ENCODE measurements at regions not wholly inside any gene's neighbourhood (a gene's known extent, or its start where the extent isn't known, plus 50 kb on each side); places are given as distances from the start of the nearest gene placed in this dataset.
"Not testable (repeated sequence)": the region's sequence is repeated elsewhere in the genome, so short reads cannot be mapped to it uniquely, and the experiment has no call there.

DNA sequence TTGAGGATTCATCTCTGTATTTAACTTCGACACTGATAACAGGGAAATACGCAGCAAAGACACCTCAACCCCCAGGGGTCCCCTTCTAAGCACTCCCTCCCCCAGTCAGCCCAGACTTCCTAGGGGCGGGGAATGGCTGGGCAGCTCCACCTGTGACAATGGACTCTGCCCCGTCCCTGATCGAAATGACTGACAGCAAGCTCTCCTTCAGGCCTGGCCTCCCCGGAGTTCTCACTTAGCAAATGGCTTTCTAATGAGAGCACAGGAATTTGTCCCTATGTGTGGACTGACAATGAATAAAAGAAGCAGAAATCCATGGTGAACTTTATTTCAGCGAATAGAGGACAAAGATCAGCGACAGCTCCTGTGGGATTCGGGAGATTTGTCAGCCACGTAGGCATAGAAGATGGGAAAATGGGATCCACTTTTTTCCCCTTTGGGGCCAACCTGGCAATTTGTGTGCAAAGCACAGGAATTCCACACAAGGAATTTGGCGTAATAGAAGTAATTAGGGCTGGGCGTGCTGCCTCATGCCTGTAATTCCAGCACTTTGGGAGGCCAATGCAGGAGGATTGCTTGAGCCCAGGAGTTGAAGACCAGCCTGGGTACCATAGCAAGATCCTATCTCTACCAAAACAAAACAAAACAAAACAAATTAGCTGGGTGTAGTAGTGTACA, 63.8 kb downstream of the TNFAIP2 start:
- DNase-seq (ENCODE audit: low read depth in 4 of 4, low spot score in 3 of 4) = no peak

DNA sequence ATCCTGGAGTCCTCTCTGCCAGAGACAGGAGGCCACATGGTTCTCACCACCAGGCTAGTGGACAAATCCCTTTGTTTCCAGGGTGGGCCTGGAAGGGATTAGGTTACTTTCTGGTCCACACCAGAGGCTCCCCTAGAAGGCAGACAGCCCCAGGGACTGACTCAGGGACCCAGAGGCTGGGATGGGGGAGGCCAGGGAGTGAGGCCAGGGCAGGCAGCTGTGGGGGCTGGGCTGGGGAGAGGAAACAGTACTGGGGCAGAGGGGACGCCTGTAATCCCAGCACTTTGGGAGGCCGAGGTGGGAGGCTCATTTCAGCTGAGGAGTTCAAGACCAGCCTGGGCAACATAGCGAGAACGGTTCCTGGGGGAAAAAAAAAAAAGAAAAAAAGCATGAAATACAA, 64.7 kb downstream of the TNFAIP2 start:
- DNase-seq (ENCODE audit: low read depth in 4 of 4, low spot score in 3 of 4) = no peak

DNA sequence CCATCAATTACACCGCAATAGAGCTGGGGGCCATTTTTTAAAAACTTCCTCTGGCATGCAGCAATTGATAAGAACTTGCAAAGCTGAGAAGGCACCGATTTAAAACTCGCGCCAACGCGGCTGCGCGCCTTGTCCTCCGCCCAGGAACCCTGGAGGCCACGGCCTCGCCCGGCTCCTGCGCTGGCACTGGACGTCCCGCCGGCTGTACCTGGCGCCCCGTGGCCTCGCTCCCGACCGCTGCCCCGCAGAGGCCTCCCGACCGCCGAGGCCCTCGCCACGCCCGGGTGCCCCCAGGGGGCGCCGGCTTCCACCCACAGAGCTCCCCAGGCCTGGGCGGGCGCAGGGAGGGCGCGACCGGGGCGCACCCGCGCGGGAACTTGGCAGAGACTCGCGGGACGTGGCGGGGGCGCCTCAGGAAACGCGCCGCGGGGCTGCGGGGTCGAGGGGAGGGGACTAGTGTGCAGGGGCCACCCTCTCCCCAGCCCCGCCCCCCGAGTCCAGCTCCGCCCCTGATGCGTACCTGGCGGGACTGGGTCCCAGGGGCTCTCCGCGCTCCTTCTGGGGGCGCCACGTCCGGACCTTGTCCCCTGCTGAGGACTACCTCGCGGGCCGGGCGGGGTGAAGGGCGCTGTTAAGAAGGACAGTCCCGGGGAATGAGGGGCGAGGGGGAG, 65.7 kb downstream of the TNFAIP2 start:
- no peak for DNase-seq (ENCODE audit: low read depth in 4 of 4, low spot score in 3 of 4)

DNA sequence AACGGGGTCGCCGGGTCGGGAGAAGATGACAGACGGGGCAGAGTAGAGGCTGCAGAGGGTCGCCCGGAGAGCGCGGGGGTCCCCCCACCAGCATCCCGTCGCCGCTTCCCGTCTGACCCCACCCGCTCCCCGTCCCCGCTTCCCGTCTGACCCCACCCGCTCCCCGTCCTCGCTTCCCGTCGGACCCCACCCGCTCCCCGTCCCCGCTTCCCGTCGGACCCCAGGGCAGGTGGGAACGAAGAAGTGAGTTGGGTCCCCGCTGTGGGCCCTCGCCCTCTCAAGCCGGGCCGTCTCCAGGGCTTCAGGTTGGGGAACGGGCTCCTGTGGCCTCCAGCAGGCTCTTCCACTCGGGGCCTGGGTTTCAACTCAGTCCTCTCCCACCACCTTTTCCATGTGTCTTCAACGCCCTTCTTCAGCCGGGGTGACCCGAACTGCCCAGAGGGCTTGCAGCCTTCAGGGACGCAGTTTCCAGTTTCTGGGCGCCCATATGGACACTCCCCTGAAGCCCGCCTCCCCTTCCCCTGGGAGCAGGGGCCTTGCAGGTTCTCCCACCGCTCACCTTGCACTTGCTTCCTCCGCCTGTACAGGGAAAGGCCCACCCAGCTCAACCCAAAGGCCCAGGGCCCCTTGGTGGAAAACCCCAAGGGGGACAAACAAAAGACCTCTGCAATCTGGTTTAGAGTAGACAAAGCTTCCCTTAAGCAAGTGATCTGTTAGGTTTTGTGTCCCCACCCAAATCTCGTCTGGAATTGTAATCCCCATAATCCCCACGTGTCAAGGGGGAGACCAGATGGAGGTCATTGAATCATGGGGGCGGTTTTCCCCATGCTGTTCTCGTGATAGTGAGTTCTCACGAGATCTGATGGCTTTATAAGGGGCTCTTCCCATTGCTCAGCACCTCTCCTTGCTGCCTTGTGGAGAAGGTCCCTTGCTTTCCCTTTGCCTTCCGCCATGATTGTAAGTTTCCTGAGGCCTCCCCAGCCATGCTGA, 66.5 kb downstream of the TNFAIP2 start:
- no peak for DNase-seq (ENCODE audit: low read depth in 4 of 4, low spot score in 3 of 4)

DNA sequence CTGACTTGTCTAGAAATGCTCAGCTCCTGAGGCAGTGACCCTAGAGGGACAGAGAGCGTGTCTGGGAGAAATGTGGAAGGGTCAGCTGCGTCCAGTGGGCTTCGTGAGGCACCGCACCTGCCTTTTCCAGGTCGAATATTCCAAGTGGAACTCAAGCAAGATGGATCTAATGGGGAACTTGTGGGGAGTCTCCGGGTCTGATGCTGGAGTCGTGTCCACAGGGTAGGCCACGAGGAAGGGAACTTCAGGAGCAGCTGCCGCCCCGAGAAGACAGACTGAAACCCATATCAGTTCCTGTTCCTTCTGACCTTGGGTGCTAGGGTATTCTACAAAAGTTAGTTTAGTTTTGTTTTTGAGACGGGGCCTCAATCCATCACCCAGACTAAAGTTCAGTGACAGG, 67.5 kb downstream of the TNFAIP2 start:
- no peak for DNase-seq (ENCODE audit: low read depth in 4 of 4, low spot score in 3 of 4)

DNA sequence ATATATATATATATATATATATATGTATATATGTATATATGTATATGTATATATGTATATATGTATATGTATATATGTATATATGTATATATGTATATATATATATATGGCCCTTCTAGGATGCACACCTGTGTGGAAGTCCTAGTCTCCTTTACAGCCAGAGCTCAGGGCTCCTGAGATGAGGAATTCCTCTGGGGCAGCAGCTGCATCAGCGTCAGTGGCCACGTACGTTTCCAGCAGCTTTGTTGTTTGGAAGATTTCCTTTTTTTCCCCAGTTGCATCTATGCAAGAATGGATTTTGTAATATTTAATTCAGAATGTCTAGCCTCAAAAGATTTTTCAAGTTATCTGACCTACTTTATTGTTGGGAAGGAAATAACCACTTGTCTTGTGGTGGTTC, 68.6 kb downstream of the TNFAIP2 start:
- DNase-seq (ENCODE audit: low read depth in 4 of 4, low spot score in 3 of 4) = no peak

DNA sequence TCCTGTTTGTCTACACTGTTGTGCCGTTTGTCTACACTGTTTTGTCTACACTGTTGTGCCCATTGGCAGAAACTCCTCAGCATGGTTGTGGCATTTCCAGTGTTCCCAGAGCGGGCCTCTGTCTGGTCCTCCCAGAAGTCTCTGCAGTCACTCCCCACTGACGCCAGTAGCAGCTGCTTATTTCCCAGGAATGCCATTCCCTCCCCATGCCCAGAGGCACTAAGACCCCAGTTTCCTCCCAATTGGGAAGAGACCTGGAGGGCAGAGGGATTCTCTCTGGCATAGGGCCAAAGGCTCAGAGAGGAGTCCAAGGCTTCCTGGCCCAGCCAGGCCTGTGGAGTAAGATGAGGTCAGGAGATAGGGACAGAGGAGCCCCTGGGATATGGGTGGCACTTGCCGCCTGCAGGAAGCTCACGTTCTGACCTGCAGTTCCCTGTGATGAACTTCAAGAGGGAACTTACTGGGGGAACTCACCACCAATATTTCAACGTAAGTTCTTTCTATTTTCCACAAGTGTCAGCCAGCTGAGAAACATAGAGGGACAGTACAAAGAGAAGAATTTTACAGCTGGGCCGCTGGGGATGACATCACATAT, 69.1 kb downstream of the TNFAIP2 start:
- DNase-seq (ENCODE audit: low read depth in 4 of 4, low spot score in 3 of 4) = no peak

DNA sequence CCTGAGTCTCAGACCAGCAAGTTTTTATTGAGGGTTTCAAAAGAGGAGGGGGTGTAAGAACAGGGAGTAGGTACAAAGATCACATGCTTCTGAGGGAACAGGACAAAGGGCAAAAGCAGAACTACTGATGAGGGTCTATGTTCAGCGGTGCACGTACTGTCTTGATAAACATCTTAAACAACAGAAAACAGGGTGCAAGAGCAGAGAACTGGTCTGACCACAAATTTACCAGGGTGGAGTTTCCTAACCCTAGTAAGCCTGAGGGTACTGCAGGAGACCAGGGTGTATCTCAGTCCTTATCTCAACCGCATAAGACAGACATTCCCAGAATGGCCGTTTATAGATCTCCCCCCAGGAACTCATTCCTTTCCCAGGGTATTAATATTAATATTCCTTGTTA, 69.6 kb downstream of the TNFAIP2 start:
- not testable (repeated sequence) for DNase-seq (ENCODE audit: low read depth in 4 of 4, low spot score in 3 of 4)

DNA sequence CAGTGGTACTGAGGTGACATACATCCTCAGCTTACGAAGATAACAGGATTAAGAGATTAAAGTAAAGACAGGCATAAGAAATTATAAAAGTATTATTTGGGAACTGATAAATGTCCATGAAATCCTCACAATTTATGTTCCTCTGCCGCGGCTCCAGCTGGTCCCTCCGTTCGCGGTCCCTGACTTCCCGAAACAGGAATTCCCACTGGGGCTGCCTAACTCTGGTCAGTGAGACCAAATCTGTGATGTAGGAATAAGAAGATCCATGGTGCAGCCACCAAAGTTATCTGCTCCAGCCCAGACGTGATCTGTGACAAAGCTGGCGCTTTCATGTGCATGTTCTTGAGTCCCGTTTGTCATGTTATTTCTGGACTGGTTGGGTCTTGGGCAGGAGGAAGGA, 70.2 kb downstream of the TNFAIP2 start:
- DNase-seq (ENCODE audit: low read depth in 4 of 4, low spot score in 3 of 4) = not testable (repeated sequence)

DNA sequence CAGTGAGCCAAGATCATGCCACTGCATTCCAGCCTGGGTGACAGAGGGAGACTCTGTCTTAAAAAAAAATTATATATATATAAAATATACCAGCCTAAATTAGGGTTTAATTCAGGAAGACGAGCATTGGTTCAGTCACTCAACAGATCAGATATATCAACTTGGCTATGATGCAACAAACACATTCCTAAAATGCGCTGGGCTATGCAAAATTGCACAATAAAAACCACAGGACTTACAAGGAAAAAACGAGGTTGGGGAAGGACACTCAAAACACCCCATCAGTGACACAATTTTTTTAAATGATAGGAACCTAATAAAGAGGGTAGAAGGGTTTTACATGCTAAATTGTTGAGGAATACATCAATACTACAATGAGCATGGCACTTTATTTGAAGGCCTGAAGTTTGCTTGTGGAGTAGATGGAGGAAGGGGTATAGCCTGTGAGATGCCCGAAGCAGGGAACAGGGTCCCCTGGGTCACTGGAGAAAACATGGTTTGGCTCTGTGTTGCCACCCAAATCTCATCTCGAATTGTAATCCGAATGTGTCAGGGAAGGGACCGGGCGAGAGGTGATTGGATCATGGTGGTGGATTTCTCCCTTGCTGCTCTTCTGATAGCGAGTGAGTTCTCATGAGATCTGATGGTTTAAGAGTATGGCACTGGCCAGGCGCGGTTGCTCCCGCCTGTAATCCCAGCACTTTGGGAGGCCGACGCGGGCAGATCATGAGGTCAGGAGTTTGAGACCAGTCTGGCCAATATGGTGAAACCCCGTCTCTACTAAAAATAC, 71.2 kb downstream of the TNFAIP2 start:
- DNase-seq (ENCODE audit: low read depth in 4 of 4, low spot score in 3 of 4) = no peak

DNA sequence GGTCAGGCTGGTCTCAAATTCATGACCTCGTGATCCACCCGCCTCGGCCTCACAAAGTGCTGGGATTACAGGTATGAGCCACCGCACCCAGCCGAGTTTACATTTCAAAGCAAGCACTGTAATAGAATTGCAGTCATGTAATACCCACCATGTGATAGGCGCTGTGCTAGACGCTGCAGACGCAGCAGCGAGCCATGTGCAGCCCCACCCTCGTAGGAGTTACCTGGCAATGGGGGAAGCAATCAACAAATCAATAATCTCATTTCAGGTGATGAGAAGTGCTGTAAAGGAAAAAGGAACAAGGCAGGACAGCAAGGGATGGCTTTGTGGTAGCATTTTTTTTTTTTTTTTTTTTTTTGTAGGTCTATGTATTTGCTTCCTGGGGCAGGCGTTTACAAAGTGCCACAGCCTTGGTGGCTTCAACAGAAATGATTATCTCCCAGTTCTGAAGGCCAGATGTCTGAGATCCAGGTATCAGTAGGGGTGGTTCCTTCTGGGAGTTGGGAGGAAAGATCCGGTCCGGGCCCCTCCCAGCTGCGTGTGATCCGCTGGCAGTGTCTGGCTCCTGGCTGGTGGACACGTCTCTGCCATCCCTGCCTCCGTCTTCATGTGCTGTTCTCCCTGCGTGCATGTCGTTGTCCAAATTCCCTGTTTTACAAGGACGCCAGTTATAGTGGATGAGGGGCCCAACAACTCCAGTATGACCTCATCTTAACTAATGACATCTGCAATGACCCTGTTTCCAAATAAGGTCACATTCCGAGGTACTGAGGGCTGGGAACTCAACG, 72.8 kb downstream of the TNFAIP2 start:
- DNase-seq (ENCODE audit: low read depth in 4 of 4, low spot score in 3 of 4) = no peak

DNA sequence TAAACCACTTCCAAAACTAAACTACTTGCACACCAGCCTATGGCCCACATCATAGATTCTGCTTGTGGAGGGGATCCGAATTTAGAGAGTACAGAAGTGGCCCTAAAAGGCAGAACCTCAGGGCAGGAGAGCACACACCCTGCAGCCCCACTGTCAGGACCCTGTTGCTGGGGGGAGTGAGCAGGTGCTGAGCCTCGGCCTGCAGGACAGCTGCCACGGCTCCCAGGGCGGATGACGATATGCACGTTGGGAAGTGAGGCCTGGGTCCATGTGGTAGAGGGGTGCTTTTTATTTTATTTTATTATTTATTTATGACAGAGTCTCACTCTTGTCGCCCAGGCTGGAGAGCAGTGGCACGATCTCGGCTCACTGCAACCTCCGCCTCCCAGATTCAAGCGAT, 73.5 kb downstream of the TNFAIP2 start:
- DNase-seq (ENCODE audit: low read depth in 4 of 4, low spot score in 3 of 4) = no peak

DNA sequence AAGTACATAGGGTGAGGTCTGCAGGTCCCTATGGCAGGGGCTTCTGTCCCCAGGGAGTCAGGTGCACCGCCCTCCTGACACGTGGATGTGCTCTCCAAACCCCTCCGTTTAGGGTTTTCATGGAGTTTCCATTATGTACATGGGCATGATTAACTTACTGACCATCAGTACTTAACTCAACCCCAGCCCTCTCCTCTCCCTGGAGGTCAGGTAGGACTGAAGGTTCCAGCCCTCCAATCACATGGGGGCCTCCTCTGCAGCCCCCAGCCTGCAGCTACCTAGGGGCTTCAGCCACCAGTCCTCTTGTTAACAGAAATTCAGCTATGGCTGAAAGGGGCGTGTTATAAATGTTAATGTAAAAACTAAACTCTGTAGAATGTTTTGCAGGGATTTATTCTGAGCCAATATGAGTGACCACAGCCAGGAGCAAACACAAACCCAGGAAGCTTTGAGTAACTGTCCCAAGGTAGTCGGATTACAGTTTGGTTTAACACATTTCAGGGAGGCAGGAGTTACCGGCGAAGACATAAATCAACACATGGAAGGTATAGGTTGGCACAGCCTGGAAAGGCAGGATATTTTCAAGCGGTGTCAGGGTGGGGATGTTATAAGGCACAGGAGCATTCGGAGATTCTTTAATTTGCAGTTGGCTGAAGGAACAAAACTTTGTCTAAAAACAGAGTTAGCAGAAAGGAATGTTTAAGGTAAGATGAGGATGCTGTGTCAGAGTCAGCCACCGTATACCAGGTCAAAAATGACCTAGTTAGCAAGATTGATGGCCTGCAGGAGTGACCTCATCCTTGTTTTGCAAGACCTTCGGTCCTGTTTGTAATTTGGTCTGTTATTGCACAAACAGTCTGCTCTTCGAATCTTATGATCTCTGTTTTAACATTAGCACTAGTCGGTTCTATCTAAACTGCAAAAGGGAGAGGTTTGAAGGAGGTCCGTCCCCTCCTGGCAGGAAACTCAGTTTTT, 75.2 kb downstream of the TNFAIP2 start:
- DNase-seq (ENCODE audit: low read depth in 4 of 4, low spot score in 3 of 4) = no peak

DNA sequence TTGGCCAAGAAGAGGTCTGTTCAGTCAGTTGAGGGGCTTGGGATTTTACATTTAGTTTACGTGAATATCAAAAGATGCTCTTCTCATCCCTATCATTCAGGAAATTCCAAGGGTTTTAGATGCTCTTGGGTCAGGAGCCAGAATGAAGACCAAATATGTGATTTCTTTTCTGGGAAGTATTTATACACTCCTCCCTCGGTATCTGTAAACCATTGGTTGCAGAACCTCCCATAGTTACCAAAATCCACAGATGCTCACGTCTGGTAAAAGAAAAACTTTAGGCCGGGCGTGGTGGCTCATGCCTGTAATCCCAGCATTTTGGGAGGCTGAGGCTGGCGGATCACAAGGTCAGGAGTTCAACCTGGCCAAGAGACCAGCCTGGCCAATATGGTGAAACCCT, 75.9 kb downstream of the TNFAIP2 start:
- no peak for DNase-seq (ENCODE audit: low read depth in 4 of 4, low spot score in 3 of 4)

DNA sequence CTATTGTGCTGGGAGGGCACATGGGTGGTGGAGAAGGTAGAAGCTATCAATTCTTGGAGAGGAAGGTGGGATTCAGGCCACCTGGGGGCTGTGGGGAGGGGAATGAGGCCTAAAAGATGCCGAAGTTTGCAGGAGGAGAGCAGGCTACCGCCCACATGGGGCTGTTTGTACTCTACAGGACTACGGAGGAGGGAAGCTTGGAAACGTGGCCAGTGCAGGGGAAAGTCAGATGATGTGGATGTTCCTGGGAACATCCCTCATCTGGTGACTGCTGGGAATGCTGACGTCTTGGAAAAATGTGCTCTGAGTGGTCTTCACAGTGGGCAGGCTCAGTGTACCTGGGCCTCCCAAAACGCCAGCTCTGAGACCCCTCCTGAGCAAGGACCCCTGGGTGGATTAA, 78.5 kb downstream of the TNFAIP2 start:
- DNase-seq (ENCODE audit: low read depth in 4 of 4, low spot score in 3 of 4) = no peak

DNA sequence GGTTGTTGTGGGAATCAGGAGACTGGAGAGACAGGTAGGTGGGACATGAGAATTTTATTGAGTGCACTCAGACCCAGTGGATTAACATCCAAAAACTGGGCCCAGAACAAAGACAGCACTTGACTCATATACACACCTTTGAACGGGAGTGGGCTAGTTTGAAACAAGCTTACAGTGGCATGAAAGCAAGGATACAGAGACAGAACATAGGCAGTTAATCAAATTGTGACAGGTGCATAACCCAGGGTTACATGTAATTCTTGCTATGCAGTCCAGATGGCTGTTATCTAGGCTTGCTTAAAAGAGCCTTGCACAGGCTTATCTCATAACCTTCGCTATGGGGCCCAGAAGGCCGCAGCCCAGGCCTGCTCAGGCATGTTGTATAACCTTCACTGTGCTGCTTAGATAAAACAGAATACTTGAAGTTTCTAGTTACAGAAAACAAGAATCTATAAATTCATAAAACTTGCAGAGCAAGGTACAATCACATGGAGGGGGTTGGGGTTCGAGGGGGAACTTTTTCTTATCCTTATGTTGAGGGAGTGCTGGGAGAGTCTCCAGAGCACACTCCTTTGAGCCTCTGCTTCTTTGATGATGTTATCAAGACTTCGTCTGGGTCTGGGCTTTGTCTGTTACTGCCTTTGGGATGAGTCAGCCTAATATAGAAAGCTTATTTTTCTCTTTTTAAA, 81.7 kb downstream of the TNFAIP2 start:
- no peak for DNase-seq (ENCODE audit: low read depth in 4 of 4, low spot score in 3 of 4)

DNA sequence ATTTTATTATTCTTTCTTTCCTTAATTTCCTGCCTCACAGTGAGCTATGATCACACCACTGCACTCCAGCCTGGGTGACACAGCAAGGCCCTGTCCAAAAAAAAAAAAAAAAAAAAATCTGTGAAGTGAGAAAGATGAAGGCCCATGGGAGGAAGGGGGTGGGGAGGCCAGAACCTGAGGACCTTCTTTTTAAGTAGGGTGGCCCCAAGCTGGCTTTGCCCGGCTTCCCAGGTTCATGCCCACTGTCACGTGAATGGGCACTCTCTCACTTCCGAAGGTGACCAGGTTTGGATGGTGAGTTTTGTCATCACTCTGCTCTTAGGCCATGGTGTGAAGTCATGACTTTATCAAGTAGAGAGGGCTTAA, 82.3 kb downstream of the TNFAIP2 start:
- no peak for DNase-seq (ENCODE audit: low read depth in 4 of 4, low spot score in 3 of 4)

DNA sequence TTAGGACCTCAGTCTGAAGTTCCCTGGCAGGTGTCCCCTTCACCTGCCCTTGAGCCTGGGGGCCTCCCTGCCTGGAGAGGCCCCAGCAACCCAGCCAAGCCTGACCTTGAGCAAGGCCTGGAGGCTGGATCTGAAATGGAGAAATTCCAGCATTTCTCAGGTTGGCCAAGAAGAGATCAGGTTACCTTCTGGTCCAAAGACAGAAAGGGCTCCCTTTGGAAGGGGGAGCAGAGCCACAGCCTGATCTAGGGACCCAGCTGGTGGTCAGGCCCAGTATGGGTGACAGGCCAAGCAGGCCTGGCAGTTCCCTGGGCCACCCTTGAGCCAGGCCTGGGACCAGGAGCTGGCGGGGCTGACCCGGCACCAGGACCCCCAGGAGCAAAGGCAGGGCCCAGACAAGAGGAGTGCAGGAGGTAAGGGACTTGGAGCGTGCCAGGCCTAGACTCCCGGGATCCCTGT, 82.8 kb downstream of the TNFAIP2 start:
- DNase-seq (ENCODE audit: low read depth in 4 of 4, low spot score in 3 of 4) = no peak
